ENCODE measurements at regions not wholly inside any gene's neighbourhood (a gene's known extent, or its start where the extent isn't known, plus 50 kb on each side); places are given as distances from the start of the nearest gene placed in this dataset.

- no peak for TF ChIP-seq POLR2A (IDR thresholded peaks at IDR 0.05)
- TF ChIP-seq CTCF (IDR thresholded peaks at IDR 0.05) = no peak
These were observed 387.3 kb downstream of the LIG4 start for GRCh38 chr13:107827840-107828549.
